GM18499 (cell line): ENCODE measurements at regions not wholly inside any gene's neighbourhood (a gene's known extent, or its start where the extent isn't known, plus 50 kb on each side); places are given as distances from the start of the nearest gene placed in this dataset.
"Not testable (repeated sequence)": the region's sequence is repeated elsewhere in the genome, so short reads cannot be mapped to it uniquely, and the experiment has no call there.

Experiments
- ATAC-seq: cut with Tn5 transposase; IDR thresholded peaks from one replicate; pipeline ENCODE4 v1.9.1; 2021; ENCODE audit warnings: moderate number of reproducible peaks; ENCODE audit not compliant: insufficient read depth, unreplicated experiment

GRCh38 chr5:104952876-104953275, 1390.3 kb upstream of the NUDT12 start:
- ATAC-seq: no peak

DNA sequence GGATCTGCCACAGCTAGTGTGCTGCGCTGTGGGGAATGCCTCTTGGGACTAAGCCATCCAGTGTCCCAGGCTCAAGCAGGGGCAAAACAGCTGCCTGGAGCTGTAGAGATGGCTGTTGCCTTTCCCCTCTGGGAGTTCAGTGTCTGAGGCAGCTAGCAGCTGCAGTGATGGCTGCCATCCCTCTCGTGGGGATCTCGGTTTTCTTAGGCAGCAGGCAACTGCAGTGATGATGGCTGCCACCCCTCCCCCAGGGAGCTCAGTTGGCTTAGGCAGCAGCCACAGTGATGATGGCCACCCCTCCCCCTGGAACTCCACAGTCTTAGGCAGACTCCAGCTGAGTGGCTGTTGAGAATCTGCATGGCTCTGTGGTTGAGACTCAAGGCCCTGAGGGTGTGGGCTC, 1389.2 kb upstream of the NUDT12 start:
- ATAC-seq: no peak

- no peak for ATAC-seq
Measured at GRCh38 chr5:104947076-104947475, 1384.5 kb upstream of the NUDT12 start.

DNA sequence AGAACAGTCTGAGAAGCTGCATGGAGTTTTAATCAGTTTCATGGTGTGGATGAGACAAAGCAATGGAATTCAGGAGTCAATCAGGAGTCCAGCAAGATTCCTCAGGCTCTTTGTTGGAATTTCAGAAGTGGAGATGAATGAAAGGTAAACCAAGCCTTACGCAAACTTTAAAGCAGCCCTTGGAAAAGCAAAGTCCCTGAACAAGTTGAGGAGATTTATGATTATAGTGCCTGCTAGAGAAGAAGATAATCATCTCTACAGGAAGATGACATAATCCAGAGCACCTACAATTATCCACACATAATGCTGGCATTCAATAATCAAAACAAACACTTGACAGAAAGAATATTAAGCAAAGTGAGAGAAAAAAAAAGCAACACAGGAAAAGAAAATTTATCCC, 1380.1 kb upstream of the NUDT12 start:
- no peak for ATAC-seq

GRCh38 chr5:104941030-104941645, 1378.5 kb upstream of the NUDT12 start:
- ATAC-seq: no peak

DNA sequence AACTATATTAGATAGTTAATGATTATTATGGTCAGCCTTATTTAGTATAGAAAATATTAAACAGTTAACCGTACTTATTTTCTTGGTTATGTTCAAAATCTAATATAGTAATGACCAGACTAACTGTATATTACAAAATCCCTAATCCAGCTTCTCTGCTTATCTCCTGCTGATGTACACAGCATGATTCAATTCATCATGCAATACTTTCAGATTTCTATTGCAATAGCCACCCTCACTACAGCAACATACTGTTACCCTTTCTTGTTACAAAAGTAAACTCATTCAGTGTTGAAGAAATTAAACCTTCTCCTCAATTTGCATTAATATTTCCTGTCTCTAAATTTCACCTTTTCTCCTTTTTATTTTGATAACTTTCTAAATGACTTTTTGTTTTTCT, 1375.0 kb upstream of the NUDT12 start:
- no peak for ATAC-seq

GRCh38 chr5:104932431-104932830, 1369.8 kb upstream of the NUDT12 start:
- no peak for ATAC-seq

DNA sequence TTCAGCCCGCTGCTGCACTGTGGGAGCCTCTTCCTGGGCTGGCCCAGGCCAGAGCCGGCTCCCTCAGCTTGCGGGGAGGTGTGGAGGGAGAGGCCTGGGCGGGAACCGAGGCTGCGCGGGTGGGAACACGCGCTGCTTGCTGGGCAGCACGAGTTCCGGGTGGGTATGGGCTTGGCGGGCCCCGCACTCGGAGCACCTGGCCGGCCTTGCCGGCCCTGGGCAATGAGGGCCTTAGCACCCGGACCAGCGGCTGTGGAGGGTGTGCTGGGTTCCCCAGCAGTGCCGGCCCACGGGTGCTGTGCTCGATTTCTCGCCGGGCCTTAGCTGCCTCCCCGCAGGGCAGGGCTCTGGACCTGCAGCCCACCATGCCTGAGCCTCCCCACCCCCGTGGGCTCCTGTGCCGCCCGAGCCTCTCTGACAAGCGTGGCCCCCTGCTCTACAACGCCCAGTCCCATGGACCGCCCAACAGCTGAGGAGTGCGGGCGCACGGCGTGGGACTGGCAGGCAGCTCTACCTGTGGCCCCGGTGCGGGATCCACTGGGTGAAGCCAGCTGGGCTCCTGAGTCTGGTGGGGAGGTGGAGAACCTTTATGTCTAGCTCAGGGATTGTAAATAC, 1366.4 kb upstream of the NUDT12 start:
- ATAC-seq: no peak

DNA sequence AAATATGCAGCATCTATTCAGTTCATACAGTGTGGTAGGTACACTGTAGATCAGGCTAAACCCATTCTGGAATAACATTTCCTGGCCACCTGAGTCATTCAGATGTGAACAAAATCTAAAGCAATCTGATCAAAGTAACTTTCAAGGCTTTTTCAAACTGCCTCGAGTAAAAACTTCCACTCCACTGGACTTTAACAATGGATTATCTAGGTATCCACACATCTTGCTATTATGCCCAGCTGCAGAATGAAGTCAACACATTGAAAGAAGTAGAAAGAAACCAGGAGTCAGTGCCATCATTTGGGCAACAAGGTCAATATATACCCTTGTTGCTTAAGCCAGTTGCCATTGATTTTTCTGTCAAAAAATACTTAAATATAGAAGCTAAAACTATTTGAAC, 1352.6 kb upstream of the NUDT12 start:
- no peak for ATAC-seq

- ATAC-seq: no peak
Measured at GRCh38 chr5:104914536-104915070, 1352.0 kb upstream of the NUDT12 start.

GRCh38 chr5:104913841-104914281, 1351.3 kb upstream of the NUDT12 start:
- no peak for ATAC-seq

DNA sequence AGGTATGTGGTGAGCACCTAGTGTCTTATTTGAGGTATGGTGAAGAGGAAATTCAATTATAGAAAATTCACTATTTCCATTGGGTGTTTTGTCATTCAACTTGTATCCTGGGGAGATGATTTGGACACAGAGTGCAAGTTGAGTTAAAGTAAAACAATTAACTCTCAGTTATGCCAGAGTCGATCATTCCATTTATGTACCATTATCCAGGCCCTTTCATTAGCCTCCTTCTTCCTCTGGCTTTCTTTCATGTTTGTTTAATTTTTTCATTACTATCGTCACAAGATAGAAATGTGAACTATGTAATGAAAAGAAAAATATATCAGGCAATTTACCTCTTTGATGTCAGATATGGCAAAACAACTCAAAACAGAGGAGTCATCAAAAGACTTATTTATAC, 1347.2 kb upstream of the NUDT12 start:
- ATAC-seq: no peak

GRCh38 chr5:104904561-104904960, 1342.0 kb upstream of the NUDT12 start:
- no peak for ATAC-seq

GRCh38 chr5:104903941-104904340, 1341.4 kb upstream of the NUDT12 start:
- ATAC-seq: no peak

DNA sequence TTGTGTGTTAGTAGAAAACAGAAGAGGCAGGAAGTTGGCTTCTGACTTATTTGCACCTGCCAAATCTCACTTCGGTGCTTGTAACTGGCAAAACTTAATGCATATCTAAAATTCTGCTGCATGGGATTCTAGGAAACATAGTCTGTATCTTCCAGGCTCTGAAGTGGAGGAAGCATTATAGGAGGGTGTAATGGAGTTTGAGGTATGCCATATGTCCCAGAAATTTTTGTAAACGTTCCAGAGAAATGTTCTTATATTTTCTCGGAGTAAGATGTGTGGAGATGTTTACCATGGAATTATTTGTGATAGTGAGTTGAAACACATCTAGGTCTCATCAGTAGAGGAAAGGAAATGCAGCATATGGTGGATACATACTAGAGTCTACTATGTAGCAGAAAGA, 1329.0 kb upstream of the NUDT12 start:
- ATAC-seq: no peak

- ATAC-seq: no peak
Measured at GRCh38 chr5:104890767-104891166, 1328.2 kb upstream of the NUDT12 start.

GRCh38 chr5:104859437-104859836, 1296.8 kb upstream of the NUDT12 start:
- ATAC-seq: no peak

- not testable (repeated sequence) for ATAC-seq
Measured at GRCh38 chr5:104852099-104852498, 1289.5 kb upstream of the NUDT12 start.

DNA sequence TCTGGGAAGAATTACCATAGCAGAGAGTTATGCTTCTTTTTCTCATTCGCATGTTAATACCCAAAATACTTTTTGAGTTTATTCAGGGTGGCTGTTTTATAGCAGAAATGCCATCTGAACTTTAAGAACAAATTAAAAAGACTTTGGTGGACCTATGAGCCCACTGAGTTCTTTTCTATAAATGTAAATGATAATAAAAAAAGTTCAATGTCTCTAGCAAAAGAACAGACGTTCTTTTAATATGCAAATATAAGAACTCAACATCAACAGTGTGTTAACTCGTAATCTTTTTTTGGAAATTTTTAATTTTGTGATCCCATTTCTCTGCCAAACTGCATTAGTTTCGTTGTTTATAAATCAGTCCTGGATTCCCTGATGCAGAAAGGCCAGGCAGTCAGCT, 1283.0 kb upstream of the NUDT12 start:
- no peak for ATAC-seq

DNA sequence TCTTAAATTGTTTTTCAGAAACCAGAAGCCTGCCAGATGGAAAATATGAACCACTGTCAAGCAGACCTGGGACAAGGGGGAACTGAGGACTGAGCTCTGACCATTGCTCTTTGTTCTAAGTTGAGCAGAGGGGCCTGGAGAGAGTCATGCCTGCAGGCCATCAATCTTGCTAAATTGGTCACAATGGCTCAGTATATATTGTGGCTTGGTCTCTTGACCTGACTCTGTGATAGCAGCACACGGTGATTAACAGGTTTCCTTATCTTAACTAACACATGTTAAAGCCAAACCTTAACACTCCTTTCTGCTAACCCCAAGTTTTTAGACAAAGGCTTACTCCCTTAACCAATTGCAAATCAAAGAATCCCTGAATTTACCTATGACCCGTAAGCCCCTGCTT, 1281.2 kb upstream of the NUDT12 start:
- no peak for ATAC-seq

DNA sequence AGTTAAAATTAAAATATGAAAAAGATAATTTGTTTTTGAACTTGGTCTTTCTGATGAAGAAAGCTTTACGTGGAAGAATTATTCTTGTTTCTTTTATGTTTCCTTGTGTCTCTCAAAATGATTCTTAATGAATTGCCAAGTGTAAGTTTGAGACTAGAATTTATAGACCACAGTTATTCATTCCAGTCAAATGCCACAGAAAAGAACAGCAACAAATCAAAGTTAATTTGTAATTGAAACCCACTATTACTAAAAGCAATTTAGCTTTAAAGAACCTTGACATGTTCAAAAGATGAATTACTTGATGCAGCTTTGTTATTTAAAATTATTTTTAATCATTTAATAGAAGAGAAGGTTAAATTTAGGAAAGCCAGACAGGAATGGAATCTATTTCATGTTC, 1277.7 kb upstream of the NUDT12 start:
- no peak for ATAC-seq

DNA sequence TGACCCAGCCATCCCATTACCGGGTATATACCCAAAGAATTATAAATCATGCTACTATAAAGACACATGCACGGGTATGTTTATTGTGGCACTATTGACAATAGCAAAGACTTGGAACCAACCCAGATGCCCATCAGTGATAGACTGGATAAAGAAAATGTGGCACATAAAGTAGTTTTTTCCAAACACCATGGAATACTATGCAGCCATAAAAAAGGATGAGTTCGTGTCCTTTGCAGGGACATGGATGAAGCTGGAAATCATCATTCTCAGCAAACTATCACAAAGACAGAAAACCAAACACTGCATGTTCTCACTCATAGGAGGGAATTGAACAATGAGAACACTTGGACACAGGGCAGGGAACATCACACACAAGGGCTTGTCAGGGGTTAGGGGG, 1268.9 kb upstream of the NUDT12 start:
- not testable (repeated sequence) for ATAC-seq
